GM21526 (cell line): ENCODE measurements at regions not wholly inside any gene's neighbourhood (a gene's known extent, or its start where the extent isn't known, plus 50 kb on each side); places are given as distances from the start of the nearest gene placed in this dataset.

Experiments used
- ATAC-seq: cut with Tn5 transposase; IDR thresholded peaks from one replicate; pipeline ENCODE4 v1.9.1; 2021; ENCODE audit warnings: moderate library complexity; ENCODE audit not compliant: unreplicated experiment, low FRiP score

DNA sequence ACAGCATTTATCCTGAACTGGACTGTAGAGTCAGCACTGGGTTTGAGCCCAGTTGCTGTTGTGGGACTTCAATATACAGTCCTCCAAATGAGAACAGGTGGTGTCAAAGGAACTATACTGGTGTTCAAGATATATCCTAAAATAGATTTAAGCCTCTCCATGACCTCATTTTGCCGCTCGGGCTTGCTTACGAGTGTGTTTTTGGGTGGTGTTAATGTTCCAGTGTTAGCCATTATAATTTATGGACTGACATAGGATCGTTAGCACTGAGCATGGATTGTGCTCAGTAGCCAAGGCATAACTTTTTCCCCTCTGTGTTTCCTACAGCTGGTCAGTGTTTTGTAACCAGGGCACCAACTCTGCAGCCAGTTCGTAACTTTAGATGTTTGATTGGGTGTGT lies 306.6 kb downstream of the SPATA31D1 start:
- ATAC-seq = no peak

GRCh38 chr9:82299870-82300269 lies 311.3 kb downstream of the SPATA31D1 start:
- ATAC-seq = no peak

DNA sequence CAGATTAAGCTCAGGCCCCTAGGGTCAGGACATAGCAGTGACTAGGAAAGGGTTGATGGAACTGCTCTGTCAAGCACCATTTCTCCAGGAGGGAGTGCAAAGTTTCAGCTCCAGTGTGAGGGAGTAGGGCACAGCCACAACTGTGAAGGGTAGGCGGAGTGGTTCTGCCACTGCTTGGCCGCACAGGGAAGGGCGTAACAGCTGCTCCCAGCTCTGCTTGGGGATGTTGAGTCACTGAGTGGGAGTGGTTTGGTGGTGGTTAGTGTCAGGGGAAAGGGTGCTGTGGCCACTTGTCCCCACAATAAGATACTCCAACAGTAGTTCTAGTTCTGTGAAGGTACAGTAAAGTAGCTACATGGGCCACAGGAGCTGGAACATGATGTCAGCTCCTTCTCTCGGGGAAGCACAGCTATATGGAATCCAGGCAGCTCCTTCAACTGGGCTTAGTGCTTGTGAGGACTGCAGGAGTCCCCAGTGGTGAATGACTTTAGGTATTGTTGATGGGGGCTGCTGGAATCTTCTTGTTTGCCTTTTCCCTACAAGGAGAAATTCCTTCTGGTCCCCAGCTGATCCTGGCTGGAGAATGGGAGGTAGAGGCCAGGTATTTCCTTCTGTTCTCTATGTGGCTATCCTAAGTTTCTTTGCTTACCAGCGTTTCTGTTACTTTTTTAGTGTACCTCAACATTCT lies 314.5 kb downstream of the SPATA31D1 start:
- ATAC-seq = no peak

DNA sequence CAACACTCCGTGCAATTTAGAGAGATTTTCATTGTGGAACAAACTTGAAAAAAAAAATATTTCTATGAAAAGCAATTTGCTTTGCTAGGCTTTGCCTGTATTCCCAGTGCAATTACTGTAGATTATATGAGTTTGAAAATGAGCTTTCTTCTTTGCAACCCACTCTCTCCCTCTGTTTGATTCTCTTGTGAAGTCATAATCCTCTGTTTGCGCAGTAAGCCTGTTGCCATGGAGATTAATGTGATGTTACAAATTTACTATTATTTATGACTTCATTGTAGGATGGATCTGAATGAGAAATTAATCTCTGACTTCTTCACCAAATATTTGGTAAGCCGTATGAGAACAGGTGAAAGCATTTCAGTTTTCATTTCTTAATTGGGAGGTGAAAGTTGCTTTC lies 320.3 kb downstream of the SPATA31D1 start:
- no peak for ATAC-seq

GRCh38 chr9:82313697-82314096 lies 325.1 kb downstream of the SPATA31D1 start:
- no peak for ATAC-seq

- no peak for ATAC-seq
These were observed 332.0 kb downstream of the SPATA31D1 start for GRCh38 chr9:82320566-82320965.

GRCh38 chr9:82325907-82326306 lies 337.3 kb downstream of the SPATA31D1 start:
- no peak for ATAC-seq

DNA sequence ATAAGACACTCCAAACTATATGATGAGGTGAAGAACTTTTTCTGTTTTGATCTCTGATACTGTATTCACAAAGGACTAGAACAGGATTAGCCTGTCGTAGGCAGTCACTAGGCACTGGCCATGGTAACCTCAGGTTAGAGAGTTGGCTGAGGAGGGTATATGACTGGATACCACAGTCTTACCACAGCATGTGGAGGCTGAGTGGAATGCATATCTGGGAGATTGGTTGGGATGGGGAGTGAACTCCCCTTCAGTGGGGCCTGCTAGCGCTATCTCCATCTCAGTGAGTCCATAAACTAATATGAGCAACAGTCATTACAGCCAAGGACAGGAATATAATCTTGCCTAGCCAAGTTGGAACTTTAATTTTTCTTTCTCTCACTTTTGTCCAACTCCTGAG lies 339.1 kb downstream of the SPATA31D1 start:
- ATAC-seq = no peak

DNA sequence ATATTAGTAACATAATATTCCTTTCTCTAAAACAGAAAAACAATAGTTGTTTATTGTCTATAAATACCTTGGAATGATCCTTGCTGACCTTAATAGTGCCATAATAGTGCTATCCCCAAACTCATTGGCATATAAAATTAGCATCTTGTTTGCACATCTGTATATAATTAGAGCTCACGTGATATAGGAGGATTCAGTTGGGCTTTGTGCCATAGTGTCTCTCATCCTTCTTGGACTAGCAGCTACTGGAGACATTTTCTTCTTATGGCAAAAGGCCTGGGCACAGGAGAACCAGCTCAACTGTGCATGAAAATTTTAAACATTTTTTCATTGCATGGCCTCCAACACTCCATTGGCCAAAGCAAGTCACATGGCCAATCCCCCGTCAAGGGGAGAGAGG lies 342.5 kb downstream of the SPATA31D1 start:
- ATAC-seq = no peak

GRCh38 chr9:82332018-82332773 lies 343.6 kb downstream of the SPATA31D1 start:
- ATAC-seq = no peak

GRCh38 chr9:82332774-82333152 lies 344.2 kb downstream of the SPATA31D1 start:
- no peak for ATAC-seq

- ATAC-seq = no peak
These were observed 345.1 kb downstream of the SPATA31D1 start for GRCh38 chr9:82333671-82334070.

- no peak for ATAC-seq
These were observed 345.7 kb downstream of the SPATA31D1 start for GRCh38 chr9:82334286-82334685.

DNA sequence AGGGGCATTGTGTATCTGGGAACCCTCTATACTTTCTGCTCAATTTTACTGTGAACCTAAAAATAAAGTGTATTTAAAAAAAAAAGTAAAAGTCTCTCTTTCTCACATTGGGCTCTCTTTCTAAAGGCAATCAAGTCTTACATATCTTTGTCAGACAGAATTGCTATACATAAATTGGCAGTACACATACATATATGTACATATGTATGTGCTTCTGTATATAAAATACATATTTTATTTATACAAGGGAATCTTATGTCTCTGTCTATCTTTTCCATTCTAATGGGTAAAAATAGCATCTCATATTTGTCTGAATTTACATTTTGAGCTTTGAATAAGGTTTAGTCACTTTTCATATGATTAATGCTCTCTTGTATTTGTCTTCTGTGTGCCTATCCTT lies 348.8 kb downstream of the SPATA31D1 start:
- ATAC-seq = no peak

GRCh38 chr9:82342046-82342445 lies 353.5 kb downstream of the SPATA31D1 start:
- no peak for ATAC-seq

DNA sequence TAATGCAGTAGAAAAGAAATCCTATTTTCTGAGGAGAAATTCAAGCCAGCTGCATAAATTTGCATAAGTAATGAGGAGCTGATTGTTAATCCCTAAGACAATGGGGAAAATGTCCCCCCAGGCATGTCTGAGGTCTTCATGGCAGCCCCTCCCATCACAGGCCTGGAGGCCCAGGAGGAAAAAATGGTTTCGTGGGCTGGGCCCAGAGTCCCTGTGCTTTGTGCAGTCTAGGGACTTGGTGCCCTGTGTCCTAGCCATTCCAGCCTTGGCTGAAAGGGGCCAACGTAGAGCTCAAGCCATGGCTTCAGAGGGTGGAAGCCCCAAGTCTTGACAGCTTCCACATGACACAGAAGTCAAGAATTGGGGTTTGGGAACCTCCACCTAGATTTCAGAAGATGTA lies 357.5 kb downstream of the SPATA31D1 start:
- no peak for ATAC-seq

DNA sequence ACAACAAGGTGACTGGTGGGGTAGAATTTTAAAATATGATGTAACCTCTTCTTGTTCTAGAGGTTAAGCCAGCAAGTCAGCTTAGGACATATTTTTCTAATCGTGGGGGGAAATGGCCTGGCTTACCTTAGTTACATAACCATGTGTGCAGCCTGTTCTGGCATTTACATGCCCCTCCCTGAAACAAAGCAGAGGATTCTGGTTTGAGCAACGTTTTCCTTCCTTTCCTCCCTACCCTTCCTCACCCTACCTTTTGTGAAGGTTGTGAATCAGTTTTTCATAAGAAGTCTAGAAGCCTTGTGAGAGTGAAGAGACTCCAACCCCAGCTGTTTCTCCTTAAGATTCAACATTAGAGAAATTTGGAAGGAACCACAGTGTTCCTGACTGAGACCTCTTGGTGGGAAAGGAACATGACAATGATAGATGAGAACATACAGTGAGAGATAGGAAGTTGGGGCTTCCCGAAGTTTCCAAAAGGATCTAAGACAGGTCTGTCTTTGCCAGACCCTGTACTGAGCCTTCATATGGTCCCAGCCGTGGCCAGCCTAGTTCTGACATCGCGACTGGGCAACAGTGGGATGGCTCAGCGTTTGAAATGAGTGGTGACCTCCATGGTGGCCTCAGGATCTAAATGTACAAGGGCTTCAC lies 365.2 kb downstream of the SPATA31D1 start:
- no peak for ATAC-seq

DNA sequence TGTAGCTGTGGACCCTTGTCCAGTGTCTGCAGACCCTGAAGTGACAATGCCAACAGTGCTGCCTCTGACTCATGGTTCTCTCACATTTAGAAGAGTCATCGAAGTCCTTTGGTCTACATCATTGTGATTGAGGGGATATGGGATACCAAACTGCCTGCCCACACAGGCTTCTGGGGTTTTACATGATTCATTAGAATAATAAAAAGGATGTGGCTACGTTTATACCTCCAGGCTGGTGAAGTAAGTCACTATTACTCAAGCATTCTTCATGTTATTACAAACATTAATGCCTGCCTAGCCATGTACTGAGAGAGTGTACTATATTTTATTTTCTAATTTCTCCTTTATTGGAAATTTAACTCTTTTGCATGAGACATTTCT lies 365.7 kb downstream of the SPATA31D1 start:
- ATAC-seq = no peak

DNA sequence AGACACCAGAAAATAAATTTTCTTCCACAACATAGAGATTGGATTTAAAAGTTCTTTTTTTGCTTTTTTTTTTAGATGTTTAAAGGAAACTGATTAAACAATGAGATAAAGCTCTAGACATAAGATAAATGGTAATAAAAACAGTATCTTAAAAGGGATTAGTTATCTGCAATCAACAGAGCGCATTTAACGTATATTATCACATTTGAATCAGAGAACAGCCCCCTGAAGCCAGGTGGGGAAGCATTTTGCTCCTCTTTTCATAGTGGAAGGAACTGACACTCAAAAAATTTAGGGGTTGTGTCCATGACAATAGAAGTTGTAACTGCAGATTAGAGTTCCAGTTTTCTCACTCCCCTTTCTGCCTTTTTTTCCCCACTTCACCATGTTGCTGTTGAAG lies 367.6 kb downstream of the SPATA31D1 start:
- no peak for ATAC-seq

DNA sequence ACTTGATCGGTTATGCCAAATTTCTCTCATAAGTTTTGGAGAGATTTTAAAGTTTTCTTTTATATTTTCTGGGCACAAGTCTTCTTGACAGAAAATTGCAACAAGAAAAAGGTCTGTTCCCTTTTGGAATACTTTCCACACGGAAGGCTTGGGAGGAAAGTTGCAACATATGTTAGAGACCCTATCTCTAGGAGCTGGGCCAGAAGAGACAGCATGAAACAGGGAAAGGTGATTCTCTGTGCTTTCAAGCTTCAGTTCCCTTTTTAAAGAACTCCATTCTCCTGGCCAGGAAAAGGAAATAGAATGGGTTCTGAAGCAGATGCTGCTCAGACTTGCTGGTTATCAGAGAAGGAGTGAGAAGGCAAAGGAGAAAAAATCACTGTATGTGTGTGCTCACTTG lies 368.3 kb downstream of the SPATA31D1 start:
- ATAC-seq = no peak

- no peak for ATAC-seq
These were observed 374.6 kb downstream of the SPATA31D1 start for GRCh38 chr9:82363198-82363597.

DNA sequence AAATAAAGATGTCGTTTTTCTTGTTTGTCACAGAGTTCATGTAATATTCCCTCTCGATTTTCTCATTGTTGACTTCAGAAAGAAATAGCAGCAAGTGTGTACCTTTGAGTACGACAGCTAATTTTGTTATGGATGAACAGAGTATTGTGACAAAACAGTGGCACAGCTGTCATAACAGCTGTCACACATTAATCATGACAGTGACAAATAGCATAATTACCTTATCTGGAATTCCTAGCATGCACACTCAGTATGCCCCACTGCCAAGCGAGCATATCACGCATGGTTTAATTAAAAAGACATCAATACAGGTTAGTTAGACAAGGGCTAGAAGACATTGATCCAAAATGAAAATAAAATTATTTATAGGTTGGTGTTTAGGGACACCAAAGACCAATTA lies 375.1 kb downstream of the SPATA31D1 start:
- ATAC-seq = no peak
